ENCODE measurements at regions not wholly inside any gene's neighbourhood (a gene's known extent, or its start where the extent isn't known, plus 50 kb on each side); places are given as distances from the start of the nearest gene placed in this dataset.
"Not testable (repeated sequence)": the region's sequence is repeated elsewhere in the genome, so short reads cannot be mapped to it uniquely, and the experiment has no call there.

GRCh38 chr14:106470028-106470427 is 943.6 kb downstream of the TMEM121 start:
- ATAC-seq; POLR2A ChIA-PET; H3K4me3 ChIP-seq; DNase-seq (ENCODE audit: low read depth in 1 of 2, low spot score in 1 of 2); H3K9me3 ChIP-seq; H3K27ac ChIP-seq; FAIRE-seq; H3K4me2 ChIP-seq; H3K4me1 ChIP-seq: not testable (repeated sequence)
- CTCF ChIA-PET = interaction anchor here (0.6 kb wide), 1 partner anchor 296 kb away, joined by 3 read pairs; no protein-coding TSS in a partner anchor
- 0% methylated on average over 2 of the region's 3 CpGs for WGBS (ENCODE audit: missing lambda C conversion rate)

DNA sequence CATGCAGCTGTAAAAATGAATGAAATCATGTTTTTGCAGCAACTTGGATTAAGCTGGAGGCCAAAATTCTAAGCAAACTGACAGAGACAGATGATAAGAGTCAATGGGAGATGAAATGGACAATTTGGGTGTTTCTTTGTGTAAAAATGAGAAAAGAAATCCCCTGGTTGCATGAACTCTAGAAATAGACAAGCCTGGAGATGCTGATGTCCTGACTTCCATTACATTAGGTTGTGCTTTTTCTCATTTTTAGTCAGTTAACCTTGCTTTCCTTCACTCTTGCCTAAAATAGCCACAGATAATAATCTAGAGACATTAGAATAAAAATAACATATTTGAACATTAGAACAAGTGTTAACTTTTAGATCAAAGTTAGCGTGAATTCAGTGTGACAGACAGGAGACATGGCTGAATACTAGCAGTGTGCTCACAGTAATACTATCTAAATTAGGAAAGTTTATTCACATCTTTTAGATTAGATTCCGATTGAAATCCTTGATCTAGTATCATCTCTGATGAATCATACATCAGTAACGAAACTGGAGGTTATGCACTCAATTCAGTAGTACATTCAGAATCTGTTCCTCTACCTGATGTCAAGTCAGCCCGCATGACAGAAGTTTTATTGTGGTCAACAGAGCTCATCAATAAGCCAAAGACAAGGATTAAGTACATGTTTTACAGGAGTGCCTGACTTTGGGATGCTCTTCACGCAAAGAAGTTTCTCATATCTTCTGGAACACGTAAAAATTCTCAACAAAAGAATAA is 948.1 kb downstream of the TMEM121 start:
- H3K27ac ChIP-seq; H3K4me3 ChIP-seq; POLR2A ChIA-PET; FAIRE-seq; H3K4me1 ChIP-seq; H3K9me3 ChIP-seq; ATAC-seq; DNase-seq (ENCODE audit: low read depth in 1 of 2, low spot score in 1 of 2); H3K4me2 ChIP-seq; CTCF ChIA-PET: not testable (repeated sequence)
- 10% methylated on average over 6 of the region's 6 CpGs for WGBS (ENCODE audit: missing lambda C conversion rate)

- H3K4me1 ChIP-seq; CTCF ChIA-PET; H3K9me3 ChIP-seq; FAIRE-seq; H3K27ac ChIP-seq; DNase-seq (ENCODE audit: low read depth in 1 of 2, low spot score in 1 of 2); H3K4me2 ChIP-seq; POLR2A ChIA-PET; H3K4me3 ChIP-seq; ATAC-seq: not testable (repeated sequence)
- 0% methylated on average over 2 of the region's 3 CpGs for WGBS (ENCODE audit: missing lambda C conversion rate)
These were observed 948.8 kb downstream of the TMEM121 start for GRCh38 chr14:106475214-106475613.

DNA sequence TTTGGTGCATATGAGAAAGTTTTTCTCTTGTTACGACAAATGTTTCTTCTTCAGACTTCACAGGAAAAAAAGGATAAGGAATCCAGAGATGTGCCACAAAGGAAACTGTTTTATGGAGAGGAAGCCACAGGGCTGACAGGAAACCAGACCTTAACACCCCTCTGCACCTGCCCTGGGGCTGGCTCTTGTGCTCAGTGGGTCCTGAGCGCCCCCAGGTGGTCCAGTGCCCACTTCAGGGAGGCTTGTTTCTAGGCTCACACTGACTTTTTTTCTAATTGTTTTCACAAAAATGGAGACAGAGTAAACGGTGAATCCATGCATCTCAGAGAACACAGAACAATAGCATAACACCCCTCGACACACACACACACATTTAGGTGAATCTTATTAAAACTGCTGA is 951.2 kb downstream of the TMEM121 start:
- H3K4me3 ChIP-seq; DNase-seq (ENCODE audit: low read depth in 1 of 2, low spot score in 1 of 2); POLR2A ChIA-PET; H3K27ac ChIP-seq; CTCF ChIA-PET; FAIRE-seq; H3K9me3 ChIP-seq; H3K4me1 ChIP-seq; ATAC-seq; H3K4me2 ChIP-seq: not testable (repeated sequence)
- no CpG with 5 or more reads among the region's 4 CpGs for WGBS (ENCODE audit: missing lambda C conversion rate)

GRCh38 chr14:106480287-106480686 is 953.9 kb downstream of the TMEM121 start:
- POLR2A ChIA-PET; CTCF ChIA-PET; H3K9me3 ChIP-seq; DNase-seq (ENCODE audit: low read depth in 1 of 2, low spot score in 1 of 2); FAIRE-seq; H3K4me3 ChIP-seq; H3K4me2 ChIP-seq; H3K4me1 ChIP-seq; ATAC-seq; H3K27ac ChIP-seq: not testable (repeated sequence)
- no CpG with 5 or more reads among the region's 34 CpGs for WGBS (ENCODE audit: missing lambda C conversion rate)

DNA sequence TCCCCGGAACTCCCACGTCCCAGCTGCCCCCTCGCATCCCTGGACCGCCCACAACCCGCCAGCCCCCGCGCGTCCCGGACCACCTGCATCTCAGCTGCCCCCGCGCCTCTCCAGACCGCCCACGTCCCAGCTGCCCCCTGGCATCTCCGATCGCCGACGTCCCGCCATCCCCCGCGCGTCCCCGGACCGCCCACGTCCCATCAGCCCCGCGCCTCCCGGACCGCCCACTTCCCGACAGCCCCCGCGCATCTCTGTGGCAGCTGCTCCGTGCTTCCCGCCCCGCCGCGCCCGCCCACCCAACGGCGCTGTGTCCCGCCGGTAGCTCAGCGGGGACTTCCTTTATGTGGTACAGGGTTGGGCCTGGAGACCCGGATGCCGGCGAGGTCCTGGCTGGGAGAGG is 955.8 kb downstream of the TMEM121 start:
- H3K27ac ChIP-seq; H3K4me3 ChIP-seq; H3K4me2 ChIP-seq; H3K9me3 ChIP-seq; DNase-seq (ENCODE audit: low read depth in 1 of 2, low spot score in 1 of 2); FAIRE-seq; ATAC-seq; POLR2A ChIA-PET; CTCF ChIA-PET; H3K4me1 ChIP-seq: not testable (repeated sequence)
- no CpG with 5 or more reads among the region's 45 CpGs for WGBS (ENCODE audit: missing lambda C conversion rate)

DNA sequence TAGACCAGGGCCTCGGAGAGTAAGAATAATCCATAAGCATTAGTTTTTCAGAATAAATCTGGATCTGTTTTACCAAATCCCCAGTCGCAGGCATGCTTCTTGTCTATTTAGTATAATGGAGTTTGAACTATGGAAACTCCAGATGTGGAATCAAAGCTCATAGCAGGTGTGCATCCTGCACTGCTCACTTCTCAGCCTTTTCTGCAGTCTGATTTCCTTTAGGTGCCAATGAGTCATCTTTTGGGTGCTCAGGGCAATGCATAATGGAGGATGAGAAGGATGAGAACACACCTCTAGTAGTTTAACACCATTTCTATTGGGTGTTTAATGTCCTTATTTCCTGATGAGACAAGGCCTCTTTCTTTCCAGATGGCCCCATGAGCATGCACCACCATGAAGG is 961.2 kb downstream of the TMEM121 start:
- FAIRE-seq = no peak

More for the DNA sequence above, 961.2 kb downstream of the TMEM121 start:
- ATAC-seq = no peak
- TF ChIP-seq TP53 (CRISPR knock-in tag; IDR thresholded peaks at IDR 0.05) (no peak), EHF (CRISPR knock-in tag; IDR thresholded peaks at IDR 0.05) (no peak), ZSCAN20 (CRISPR knock-in tag; IDR thresholded peaks at IDR 0.05) (no peak), JUNB (IDR thresholded peaks at IDR 0.05) (no peak), FOSL2 (IDR thresholded peaks at IDR 0.05) (no peak), FOSL2 (CRISPR knock-in tag; IDR thresholded peaks at IDR 0.05) (no peak), RFX5 (IDR thresholded peaks at IDR 0.05) (no peak), RCOR1 (IDR thresholded peaks at IDR 0.05; ENCODE audit: low read depth, low read length) (no peak), JUN (IDR thresholded peaks at IDR 0.05) (no peak), POLR2A (IDR thresholded peaks at IDR 0.05; ENCODE audit: low read length) (no peak), HOXA7 (CRISPR knock-in tag; IDR thresholded peaks at IDR 0.05) (no peak), MAZ (IDR thresholded peaks at IDR 0.05; ENCODE audit: borderline replicate concordance, low read depth, low read length) (no peak), MYC (IDR thresholded peaks at IDR 0.05; ENCODE audit: borderline replicate concordance, low read length) (no peak), CHD4 (IDR thresholded peaks at IDR 0.05; ENCODE audit: borderline replicate concordance) (no peak), USF2 (IDR thresholded peaks at IDR 0.05) (no peak), RARB (CRISPR knock-in tag; IDR thresholded peaks at IDR 0.05) (no peak), CHD2 (IDR thresholded peaks at IDR 0.05; ENCODE audit: low read length, partially characterized antibody) (no peak)
- TF ChIP-seq, protein P1, sequence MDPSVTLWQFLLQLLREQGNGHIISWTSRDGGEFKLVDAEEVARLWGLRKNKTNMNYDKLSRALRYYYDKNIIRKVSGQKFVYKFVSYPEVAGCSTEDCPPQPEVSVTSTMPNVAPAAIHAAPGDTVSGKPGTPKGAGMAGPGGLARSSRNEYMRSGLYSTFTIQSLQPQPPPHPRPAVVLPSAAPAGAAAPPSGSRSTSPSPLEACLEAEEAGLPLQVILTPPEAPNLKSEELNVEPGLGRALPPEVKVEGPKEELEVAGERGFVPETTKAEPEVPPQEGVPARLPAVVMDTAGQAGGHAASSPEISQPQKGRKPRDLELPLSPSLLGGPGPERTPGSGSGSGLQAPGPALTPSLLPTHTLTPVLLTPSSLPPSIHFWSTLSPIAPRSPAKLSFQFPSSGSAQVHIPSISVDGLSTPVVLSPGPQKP (IDR thresholded peaks at IDR 0.05; ENCODE audit: low read depth, low read length) = no peak
- TF ChIP-seq, protein P2, sequence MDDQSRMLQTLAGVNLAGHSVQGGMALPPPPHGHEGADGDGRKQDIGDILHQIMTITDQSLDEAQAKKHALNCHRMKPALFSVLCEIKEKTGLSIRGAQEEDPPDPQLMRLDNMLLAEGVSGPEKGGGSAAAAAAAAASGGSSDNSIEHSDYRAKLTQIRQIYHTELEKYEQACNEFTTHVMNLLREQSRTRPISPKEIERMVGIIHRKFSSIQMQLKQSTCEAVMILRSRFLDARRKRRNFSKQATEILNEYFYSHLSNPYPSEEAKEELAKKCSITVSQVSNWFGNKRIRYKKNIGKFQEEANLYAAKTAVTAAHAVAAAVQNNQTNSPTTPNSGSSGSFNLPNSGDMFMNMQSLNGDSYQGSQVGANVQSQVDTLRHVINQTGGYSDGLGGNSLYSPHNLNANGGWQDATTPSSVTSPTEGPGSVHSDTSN (IDR thresholded peaks at IDR 0.05) = no peak
- DNase-seq (ENCODE audit: low read depth in 1 of 2, low spot score in 1 of 2) = no peak
- WGBS (ENCODE audit: missing lambda C conversion rate) = 0% methylated on average over 2 of the region's 2 CpGs
- CTCF ChIA-PET = no interaction called here
- Histone ChIP-seq H3K4me2 (no peak overlapping the region), H3K4me3 (no peak overlapping the region), H3K9me3 (no peaks in the 10 kb centered on the region), H3K27ac (no peak overlapping the region), H3K4me1 (no peaks in the 10 kb centered on the region)
- POLR2A ChIA-PET = no interaction called here
